HUES48 (cell line): ENCODE measurements at regions not wholly inside any gene's neighbourhood (a gene's known extent, or its start where the extent isn't known, plus 50 kb on each side); places are given as distances from the start of the nearest gene placed in this dataset.

Experiments
- H3K27ac ChIP-seq: one replicate; pipeline ENCODE4 v1.7.0; 2013; ENCODE audit warnings: low read depth, low read length, inconsistent platforms
- H3K27me3 ChIP-seq: 2 replicates; pipeline ENCODE4 v1.6.1; 2013; ENCODE audit warnings: mild to moderate bottlenecking, low read length; ENCODE audit not compliant: control insufficient read depth, insufficient read depth
- H3K36me3 ChIP-seq: 2 replicates; pipeline ENCODE4 v1.6.1; 2013; ENCODE audit warnings: low read length; ENCODE audit not compliant: control insufficient read depth, insufficient read depth
- H3K4me1 ChIP-seq: 2 replicates; pipeline ENCODE4 v1.6.1; 2013; ENCODE audit warnings: mild to moderate bottlenecking, low read length; ENCODE audit not compliant: control insufficient read depth, insufficient read depth
- H3K4me3 ChIP-seq: 2 replicates; pipeline ENCODE4 v1.5.1; 2013; ENCODE audit warnings: mild to moderate bottlenecking, low read depth, low read length
- H3K9ac ChIP-seq: 2 replicates; pipeline ENCODE4 v1.6.1; 2013; ENCODE audit warnings: mild to moderate bottlenecking, low read depth, low read length, moderate library complexity
- H3K9me3 ChIP-seq: 2 replicates; pipeline ENCODE4 v1.6.1; 2013; ENCODE audit warnings: low read length; ENCODE audit not compliant: control insufficient read depth, insufficient read depth

- no peaks in the 10 kb centered on the region for H3K4me1 ChIP-seq
- no peaks in the 10 kb centered on the region for H3K36me3 ChIP-seq
- no peak overlapping the region for H3K27ac ChIP-seq
- H3K9me3 ChIP-seq: no peaks in the 10 kb centered on the region
- no peak overlapping the region for H3K4me3 ChIP-seq
- no peak overlapping the region for H3K9ac ChIP-seq
- no peaks in the 10 kb centered on the region for H3K27me3 ChIP-seq
These were observed 61.2 kb downstream of the SYNE3 start for GRCh38 chr14:95455246-95455645.

DNA sequence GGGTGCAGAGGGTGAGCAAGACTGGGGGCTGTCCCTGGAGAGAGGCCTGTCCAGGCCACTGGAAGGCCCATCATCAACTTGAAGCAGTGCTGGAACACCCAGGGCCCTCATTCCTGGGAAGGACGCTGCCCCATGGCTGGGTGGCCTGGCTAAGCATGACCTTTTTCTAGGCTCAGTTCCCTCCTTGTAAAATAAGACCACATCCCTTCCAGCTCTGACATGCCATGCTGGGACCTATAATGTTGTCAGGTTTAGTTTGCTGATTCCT, 62.8 kb downstream of the SYNE3 start:
- Histone ChIP-seq H3K4me1 (no peaks in the 10 kb centered on the region), H3K9ac (no peak overlapping the region), H3K9me3 (no peaks in the 10 kb centered on the region), H3K27me3 (no peaks in the 10 kb centered on the region), H3K4me3 (no peak overlapping the region), H3K27ac (no peak overlapping the region), H3K36me3 (no peaks in the 10 kb centered on the region)

DNA sequence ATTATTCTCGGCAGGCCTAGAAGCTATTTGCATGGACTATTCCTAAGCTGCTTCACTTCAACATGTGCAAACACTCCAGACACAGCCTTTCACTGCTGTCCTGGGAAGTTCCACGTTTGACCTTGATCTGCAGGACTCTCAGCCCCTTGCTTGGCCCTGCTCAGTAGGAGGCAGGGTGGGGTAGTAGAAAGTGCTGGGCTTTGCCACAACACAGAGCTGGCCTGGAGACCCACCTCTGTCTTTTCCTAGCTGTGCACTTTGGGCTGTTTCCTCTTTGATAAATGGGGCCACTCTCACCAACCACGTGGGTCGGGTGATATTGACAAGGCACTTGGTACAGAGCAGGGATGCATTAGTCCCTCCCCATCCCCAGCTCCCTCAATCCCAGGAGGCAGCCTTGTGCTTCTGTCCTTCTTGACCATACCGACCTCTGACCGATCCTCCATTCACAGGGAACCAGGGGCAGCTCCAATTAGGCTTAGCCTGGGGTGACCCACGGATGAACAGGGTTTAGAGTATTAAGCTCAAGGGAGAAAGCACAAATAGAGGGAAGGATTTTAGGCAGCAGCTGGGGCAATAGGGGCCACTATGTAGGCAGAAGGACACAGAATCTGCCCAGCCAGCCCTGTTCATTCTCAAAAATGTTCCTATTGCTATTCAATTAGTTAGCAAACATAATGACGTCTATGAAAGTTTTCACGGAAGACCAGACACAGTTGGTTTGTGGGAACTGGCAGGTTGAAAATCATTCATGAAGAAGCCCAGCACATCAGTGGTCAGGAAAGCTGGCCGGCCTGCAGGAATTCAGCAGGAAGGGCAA, 63.3 kb downstream of the SYNE3 start:
- H3K27me3 ChIP-seq: no peaks in the 10 kb centered on the region
- H3K9me3 ChIP-seq: no peaks in the 10 kb centered on the region
- no peaks in the 10 kb centered on the region for H3K4me1 ChIP-seq
- H3K9ac ChIP-seq: no peak overlapping the region
- no peak overlapping the region for H3K27ac ChIP-seq
- no peak overlapping the region for H3K4me3 ChIP-seq
- no peaks in the 10 kb centered on the region for H3K36me3 ChIP-seq

- H3K36me3 ChIP-seq: no peaks in the 10 kb centered on the region
- H3K27ac ChIP-seq: no peak overlapping the region
- H3K9ac ChIP-seq: no peak overlapping the region
- no peaks in the 10 kb centered on the region for H3K27me3 ChIP-seq
- H3K9me3 ChIP-seq: no peaks in the 10 kb centered on the region
- no peak overlapping the region for H3K4me3 ChIP-seq
- H3K4me1 ChIP-seq: no peaks in the 10 kb centered on the region
These were observed 64.1 kb downstream of the SYNE3 start for GRCh38 chr14:95452176-95452892.

- H3K27ac ChIP-seq: no peak overlapping the region
- H3K27me3 ChIP-seq: no peaks in the 10 kb centered on the region
- H3K4me3 ChIP-seq: no peak overlapping the region
- no peak overlapping the region for H3K9ac ChIP-seq
- no peaks in the 10 kb centered on the region for H3K9me3 ChIP-seq
- H3K4me1 ChIP-seq: no peaks in the 10 kb centered on the region
- no peaks in the 10 kb centered on the region for H3K36me3 ChIP-seq
These were observed 67.3 kb downstream of the SYNE3 start for GRCh38 chr14:95449131-95449530.

DNA sequence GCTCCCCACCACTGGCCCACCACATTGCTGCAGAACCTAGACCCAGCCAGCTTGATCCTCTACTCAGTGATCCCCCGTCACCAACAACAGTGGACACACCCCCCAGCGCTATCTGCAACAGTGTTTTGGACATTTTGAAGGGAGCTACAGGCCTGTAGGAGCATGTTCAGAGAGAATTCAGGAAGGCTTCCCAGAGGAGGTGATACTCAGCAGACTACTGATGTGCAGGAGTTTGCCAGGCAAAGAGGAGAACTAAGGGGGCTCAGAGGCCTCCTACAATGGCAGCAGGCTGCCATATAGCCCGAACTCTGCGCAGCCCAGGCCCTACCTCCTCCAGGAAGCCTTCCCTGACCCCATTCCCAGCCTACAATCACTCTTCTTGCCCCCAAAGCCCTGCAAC, 70.0 kb downstream of the SYNE3 start:
- Histone ChIP-seq H3K9me3 (no peaks in the 10 kb centered on the region), H3K4me1 (no peaks in the 10 kb centered on the region), H3K27me3 (no peaks in the 10 kb centered on the region), H3K36me3 (no peaks in the 10 kb centered on the region), H3K9ac (no peak overlapping the region), H3K4me3 (no peak overlapping the region), H3K27ac (no peak overlapping the region)

DNA sequence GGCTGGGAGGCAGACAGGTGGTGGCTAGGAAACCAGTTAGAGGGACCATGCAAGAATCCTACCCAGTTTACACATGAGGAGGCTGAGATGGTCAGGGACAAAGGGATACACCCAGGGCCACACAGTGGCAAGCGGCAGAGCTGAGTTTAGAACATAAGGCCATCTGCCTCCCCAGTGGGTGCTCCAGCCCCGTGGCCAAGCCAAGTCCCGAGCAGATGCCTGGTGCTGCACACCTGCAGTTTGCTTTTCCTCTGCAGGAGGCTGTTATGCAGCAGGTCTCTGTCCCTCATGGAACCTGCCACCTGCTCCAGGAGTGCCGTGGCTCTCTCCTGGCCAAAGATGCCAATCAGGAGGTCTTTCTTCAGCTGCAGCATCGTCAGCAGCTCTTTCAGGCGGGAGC, 70.8 kb downstream of the SYNE3 start:
- Histone ChIP-seq H3K4me3 (no peak overlapping the region), H3K9ac (no peak overlapping the region), H3K27ac (no peak overlapping the region), H3K36me3 (no peaks in the 10 kb centered on the region), H3K9me3 (no peaks in the 10 kb centered on the region), H3K4me1 (no peaks in the 10 kb centered on the region), H3K27me3 (no peaks in the 10 kb centered on the region)

DNA sequence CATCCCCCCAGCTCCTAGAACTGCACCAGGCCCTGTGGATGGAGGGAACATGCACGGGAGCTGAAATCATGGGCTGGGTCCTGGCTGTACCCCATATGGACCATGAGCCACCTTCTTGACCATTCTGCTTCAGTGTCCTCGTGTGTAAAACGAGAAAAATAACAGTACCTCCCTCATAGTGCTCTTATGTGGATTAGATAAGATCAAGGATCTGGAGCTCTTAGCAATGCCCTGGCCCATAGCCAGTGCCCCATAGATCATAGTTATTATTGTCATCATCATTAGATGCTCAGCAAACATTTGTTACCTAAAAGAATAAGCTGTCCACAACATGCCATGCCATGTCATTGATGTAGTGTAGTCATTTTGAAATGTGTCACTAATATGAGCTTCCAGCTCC, 71.3 kb downstream of the SYNE3 start:
- Histone ChIP-seq H3K4me1 (no peaks in the 10 kb centered on the region), H3K36me3 (no peaks in the 10 kb centered on the region), H3K27ac (no peak overlapping the region), H3K9ac (no peak overlapping the region), H3K9me3 (no peaks in the 10 kb centered on the region), H3K27me3 (no peaks in the 10 kb centered on the region), H3K4me3 (no peak overlapping the region)

- Histone ChIP-seq H3K9me3 (no peaks in the 10 kb centered on the region), H3K27ac (no peak overlapping the region), H3K27me3 (no peaks in the 10 kb centered on the region), H3K36me3 (no peaks in the 10 kb centered on the region), H3K9ac (no peak overlapping the region), H3K4me3 (no peak overlapping the region), H3K4me1 (no peaks in the 10 kb centered on the region)
These were observed 72.0 kb downstream of the SYNE3 start for GRCh38 chr14:95444132-95445129.

GRCh38 chr14:95442633-95443021, 73.8 kb downstream of the SYNE3 start:
- Histone ChIP-seq H3K4me1 (no peaks in the 10 kb centered on the region), H3K27ac (no peak overlapping the region), H3K9me3 (no peaks in the 10 kb centered on the region), H3K9ac (no peak overlapping the region), H3K4me3 (no peak overlapping the region), H3K36me3 (no peaks in the 10 kb centered on the region), H3K27me3 (no peaks in the 10 kb centered on the region)
